Gastroesophageal sphincter (tissue), 4 donors: ENCODE measurements at regions not wholly inside any gene's neighbourhood (a gene's known extent, or its start where the extent isn't known, plus 50 kb on each side); places are given as distances from the start of the nearest gene placed in this dataset.

Experiments used
- ATAC-seq: fragments of 150-250 bp; one replicate; pipeline ENCODE4 v1.9.1; 2016; ENCODE audit warnings: mild to moderate bottlenecking, moderate library complexity
- H3K27ac ChIP-seq, 4 donors: fragments of 200-600 bp; sonication (generic) in 3 of 4; 1 replicate in 3 of 4; 2 replicates in 1 of 4; pipeline ENCODE4 v1.5.1; 2016 to 2019
- H3K27me3 ChIP-seq: fragments of 200-600 bp; sonication (generic); one replicate; pipeline ENCODE4 v1.5.1; 2019
- H3K36me3 ChIP-seq, 2 donors: fragments of 200-600 bp; sonication (generic); one replicate each; pipeline ENCODE4 v1.5.1; 2019; ENCODE audit warnings: control low read depth in 1 of 2
- H3K4me1 ChIP-seq, 3 donors: fragments of 200-600 bp; sonication (generic); 1 replicate in 2 of 3; 2 replicates in 1 of 3; pipeline ENCODE4 v1.5.1; 2016 to 2019; ENCODE audit warnings: control low read depth in 2 of 3
- H3K4me3 ChIP-seq, 2 donors: fragments of 200-600 bp; sonication (generic); one replicate each; pipeline ENCODE4 v1.5.1; 2019; ENCODE audit warnings: mild to moderate bottlenecking in 1 of 2, moderate library complexity in 1 of 2
- H3K9me3 ChIP-seq, 3 donors: fragments of 200-600 bp; sonication (generic); one replicate each; pipeline ENCODE4 v1.5.1; 2017 to 2019; ENCODE audit warnings: control low read depth in 2 of 3
- CTCF ChIP-seq, 4 experiments: fragments of 200-600 bp in 2 of 4; fragments of 450-650 bp in 2 of 4; sonication (generic) in 1 of 4; IDR thresholded peaks; one replicate each; pipeline ENCODE4 v1.5.1; 2017 to 2019; ENCODE audit warnings: antibody characterized with exemption in 4 of 4, mild to moderate bottlenecking in 2 of 4, moderate library complexity in 2 of 4
- EP300 ChIP-seq: sonication (generic); formaldehyde crosslinking; IDR thresholded peaks from one replicate; pipeline ENCODE4 v1.6.1; 2017; ENCODE audit warnings: antibody characterized with exemption, mild to moderate bottlenecking
- POLR2A ChIP-seq, 2 donors: fragments of 450-650 bp; IDR thresholded peaks; one replicate each; pipeline ENCODE4 v1.6.1; 2017; ENCODE audit warnings: antibody characterized with exemption in 2 of 2, mild to moderate bottlenecking in 2 of 2, moderate library complexity in 1 of 2
- POLR2AphosphoS5 ChIP-seq: sonication (generic); formaldehyde crosslinking; IDR thresholded peaks from one replicate; pipeline ENCODE4 v1.6.1; 2017; ENCODE audit warnings: antibody characterized with exemption
- WGBS, 2 donors: methylation state at CpG; one replicate each; pipeline ENCODE4 v1.1.5; 2018; ENCODE audit warnings: low coverage in 1 of 2; 5-methylcytosine and 5-hydroxymethylcytosine counted together

- no peaks in the 10 kb centered on the region for H3K36me3 ChIP-seq
- no peak for ATAC-seq
- H3K4me3 ChIP-seq: no peak overlapping the region
- WGBS, 2 donors: 63 to 90% methylated on average over 3 to 4 of the region's 4 CpGs
- no peak overlapping the region for H3K27ac ChIP-seq
- peaks cover 17% of the 10 kb centered on the region for H3K27me3 ChIP-seq
- H3K4me1 ChIP-seq: no peaks in the 10 kb centered on the region
- TF ChIP-seq POLR2A (IDR thresholded peaks at IDR 0.05) (no peak), CTCF (IDR thresholded peaks at IDR 0.05) (no peak), POLR2AphosphoS5 (no peak), EP300 (no peak)
- no peaks in the 10 kb centered on the region for H3K9me3 ChIP-seq
Observed at GRCh38 chr12:4223273-4223845, 50.2 kb upstream of the CCND2 start.

- Histone ChIP-seq H3K4me3 (no peak overlapping the region), H3K9me3 (no peaks in the 10 kb centered on the region), H3K27me3 (peaks cover 17% of the 10 kb centered on the region), H3K4me1 (no peaks in the 10 kb centered on the region), H3K27ac (no peak overlapping the region), H3K36me3 (no peaks in the 10 kb centered on the region)
- TF ChIP-seq POLR2AphosphoS5 (no peak), CTCF (IDR thresholded peaks at IDR 0.05) (no peak), POLR2A (IDR thresholded peaks at IDR 0.05) (no peak), EP300 (no peak)
- no peak for ATAC-seq
Observed at GRCh38 chr12:4221258-4221620, 52.3 kb upstream of the CCND2 start.

- no peaks in the 10 kb centered on the region for H3K9me3 ChIP-seq
- H3K27ac ChIP-seq: no peak overlapping the region
- no peaks in the 10 kb centered on the region for H3K36me3 ChIP-seq
- H3K27me3 ChIP-seq: peaks cover 17% of the 10 kb centered on the region
- no peak for TF ChIP-seq POLR2AphosphoS5
- no peak for TF ChIP-seq CTCF (IDR thresholded peaks at IDR 0.05)
- TF ChIP-seq POLR2A (IDR thresholded peaks at IDR 0.05): no peak
- no peak for TF ChIP-seq EP300
- ATAC-seq: no peak
- no peaks in the 10 kb centered on the region for H3K4me1 ChIP-seq
- no peak overlapping the region for H3K4me3 ChIP-seq
- 60 to 61% methylated on average over 4 to 7 of the region's 7 CpGs for WGBS, 2 donors
Observed at GRCh38 chr12:4220536-4221257, 52.9 kb upstream of the CCND2 start.

- H3K9me3 ChIP-seq: no peaks in the 10 kb centered on the region
- TF ChIP-seq EP300 (no peak), CTCF (IDR thresholded peaks at IDR 0.05) (no peak), POLR2AphosphoS5 (no peak), POLR2A (IDR thresholded peaks at IDR 0.05) (no peak)
- H3K27me3 ChIP-seq: peaks cover 14% of the 10 kb centered on the region
- no peaks in the 10 kb centered on the region for H3K36me3 ChIP-seq
- WGBS, 2 donors: 78 to 86% methylated on average over 5 to 6 of the region's 6 CpGs
- H3K4me1 ChIP-seq: no peaks in the 10 kb centered on the region
- no peak for ATAC-seq
- H3K4me3 ChIP-seq: no peak overlapping the region
- H3K27ac ChIP-seq: no peak overlapping the region
Observed at GRCh38 chr12:4217091-4217490, 56.5 kb upstream of the CCND2 start.

GRCh38 chr12:4216187-4216927 is 57.2 kb upstream of the CCND2 start:
- H3K4me1 ChIP-seq: no peaks in the 10 kb centered on the region
- H3K36me3 ChIP-seq: no peaks in the 10 kb centered on the region
- H3K27me3 ChIP-seq: peaks cover 20% of the 10 kb centered on the region
- H3K27ac ChIP-seq: no peak overlapping the region
- no peaks in the 10 kb centered on the region for H3K9me3 ChIP-seq
- no peak overlapping the region for H3K4me3 ChIP-seq
- WGBS, 2 donors: 74 to 80% methylated on average over 4 to 5 of the region's 5 CpGs
- no peak for ATAC-seq
- TF ChIP-seq CTCF (IDR thresholded peaks at IDR 0.05) (no peak), POLR2AphosphoS5 (no peak), POLR2A (IDR thresholded peaks at IDR 0.05) (no peak), EP300 (no peak)
